ENCODE measurements at regions not wholly inside any gene's neighbourhood (a gene's known extent, or its start where the extent isn't known, plus 50 kb on each side); places are given as distances from the start of the nearest gene placed in this dataset.

GRCh38 chr3:99521551-99521950 lies 116.8 kb upstream of the COL8A1 start:
- no peak for TF ChIP-seq CTCF (IDR thresholded peaks at IDR 0.05)
- no peak for TF ChIP-seq POLR2A (IDR thresholded peaks at IDR 0.05)
